Osteoblast (primary cell): ENCODE measurements at regions not wholly inside any gene's neighbourhood (a gene's known extent, or its start where the extent isn't known, plus 50 kb on each side); places are given as distances from the start of the nearest gene placed in this dataset.

Experiments used
- DNase-seq: peaks from one replicate; pipeline ENCODE4 v3.0.0; 2011; ENCODE audit warnings: low spot score, mixed read lengths; ENCODE audit not compliant: insufficient read length; ENCODE audit errors: missing footprints
- H2AFZ ChIP-seq: 2 replicates; pipeline ENCODE4 v1.6.0; 2011; ENCODE audit warnings: mild to moderate bottlenecking, low read length
- H3K27ac ChIP-seq: 2 replicates; pipeline ENCODE4 v1.5.1; 2011; ENCODE audit warnings: mild to moderate bottlenecking, low read depth, low read length, moderate library complexity
- H3K27me3 ChIP-seq: 2 replicates; pipeline ENCODE4 v1.6.0; 2012; ENCODE audit warnings: mild to moderate bottlenecking, control low read depth, inconsistent platforms, low read length, moderate library complexity; ENCODE audit not compliant: insufficient read depth
- H3K36me3 ChIP-seq: 2 replicates; pipeline ENCODE4 v1.5.1; 2011; ENCODE audit warnings: mild to moderate bottlenecking, low read length, control low read depth, moderate library complexity; ENCODE audit not compliant: insufficient read depth
- H3K4me1 ChIP-seq: 2 replicates; pipeline ENCODE4 v1.5.1; 2011; ENCODE audit warnings: mild to moderate bottlenecking, low read length, control low read depth, moderate library complexity; ENCODE audit not compliant: insufficient read depth
- H3K4me2 ChIP-seq: 2 replicates; pipeline ENCODE4 v1.6.0; 2011; ENCODE audit warnings: mild to moderate bottlenecking, low read length; ENCODE audit not compliant: insufficient read depth
- H3K4me3 ChIP-seq: fragments of 200-600 bp; sonication (generic); 3 replicates; pipeline ENCODE4 v1.5.1; 2012; ENCODE audit warnings: mild to moderate bottlenecking, low read length, inconsistent platforms; ENCODE audit not compliant: insufficient read depth
- H3K79me2 ChIP-seq: 2 replicates; pipeline ENCODE4 v1.6.0; 2012; ENCODE audit warnings: mild to moderate bottlenecking, low read length, control low read depth, inconsistent platforms; ENCODE audit not compliant: insufficient read depth
- H3K9me3 ChIP-seq: 2 replicates; pipeline ENCODE4 v1.5.1; 2011; ENCODE audit warnings: low read depth, low read length, control low read depth
- H4K20me1 ChIP-seq: 2 replicates; pipeline ENCODE4 v1.6.0; 2012; ENCODE audit warnings: mild to moderate bottlenecking, low read length, control low read depth; ENCODE audit not compliant: insufficient read depth
- TF ChIP-seq, protein P1 (sequence below): IDR thresholded peaks from 2 replicates; pipeline ENCODE4 v1.5.1; 2011; ENCODE audit warnings: mild to moderate bottlenecking, low read depth, low read length, moderate library complexity; ENCODE audit errors: extremely low read depth

DNA sequence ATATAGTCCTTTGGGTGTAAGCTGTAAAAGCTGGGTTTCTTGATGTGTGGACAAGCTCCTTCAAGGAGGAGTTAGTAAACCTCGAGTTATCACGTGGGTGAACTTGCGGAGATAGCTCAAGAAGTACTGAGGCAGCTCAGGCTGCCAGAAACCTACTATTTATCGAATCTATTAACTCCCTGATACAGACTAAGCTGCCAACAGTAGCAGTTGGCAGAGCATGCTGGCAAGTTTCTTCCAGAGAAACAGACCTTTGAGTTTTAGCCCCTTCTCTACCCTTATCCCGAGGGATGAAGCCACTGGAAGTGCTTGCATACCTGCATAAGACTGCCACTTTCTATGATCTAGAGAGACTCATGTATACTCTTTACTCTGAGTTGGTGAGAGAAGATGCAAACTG lies 624.5 kb upstream of the USP24 start:
- Histone ChIP-seq H3K4me2 (no peak overlapping the region), H3K27me3 (no peaks in the 10 kb centered on the region), H2AFZ (no peak overlapping the region), H3K9me3 (no peaks in the 10 kb centered on the region), H3K36me3 (no peaks in the 10 kb centered on the region), H4K20me1 (no peaks in the 10 kb centered on the region), H3K27ac (no peak overlapping the region), H3K79me2 (no peaks in the 10 kb centered on the region), H3K4me1 (no peaks in the 10 kb centered on the region), H3K4me3 (no peak overlapping the region)
- no peak for DNase-seq
- TF ChIP-seq, protein P1, sequence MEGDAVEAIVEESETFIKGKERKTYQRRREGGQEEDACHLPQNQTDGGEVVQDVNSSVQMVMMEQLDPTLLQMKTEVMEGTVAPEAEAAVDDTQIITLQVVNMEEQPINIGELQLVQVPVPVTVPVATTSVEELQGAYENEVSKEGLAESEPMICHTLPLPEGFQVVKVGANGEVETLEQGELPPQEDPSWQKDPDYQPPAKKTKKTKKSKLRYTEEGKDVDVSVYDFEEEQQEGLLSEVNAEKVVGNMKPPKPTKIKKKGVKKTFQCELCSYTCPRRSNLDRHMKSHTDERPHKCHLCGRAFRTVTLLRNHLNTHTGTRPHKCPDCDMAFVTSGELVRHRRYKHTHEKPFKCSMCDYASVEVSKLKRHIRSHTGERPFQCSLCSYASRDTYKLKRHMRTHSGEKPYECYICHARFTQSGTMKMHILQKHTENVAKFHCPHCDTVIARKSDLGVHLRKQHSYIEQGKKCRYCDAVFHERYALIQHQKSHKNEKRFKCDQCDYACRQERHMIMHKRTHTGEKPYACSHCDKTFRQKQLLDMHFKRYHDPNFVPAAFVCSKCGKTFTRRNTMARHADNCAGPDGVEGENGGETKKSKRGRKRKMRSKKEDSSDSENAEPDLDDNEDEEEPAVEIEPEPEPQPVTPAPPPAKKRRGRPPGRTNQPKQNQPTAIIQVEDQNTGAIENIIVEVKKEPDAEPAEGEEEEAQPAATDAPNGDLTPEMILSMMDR = no peak

DNA sequence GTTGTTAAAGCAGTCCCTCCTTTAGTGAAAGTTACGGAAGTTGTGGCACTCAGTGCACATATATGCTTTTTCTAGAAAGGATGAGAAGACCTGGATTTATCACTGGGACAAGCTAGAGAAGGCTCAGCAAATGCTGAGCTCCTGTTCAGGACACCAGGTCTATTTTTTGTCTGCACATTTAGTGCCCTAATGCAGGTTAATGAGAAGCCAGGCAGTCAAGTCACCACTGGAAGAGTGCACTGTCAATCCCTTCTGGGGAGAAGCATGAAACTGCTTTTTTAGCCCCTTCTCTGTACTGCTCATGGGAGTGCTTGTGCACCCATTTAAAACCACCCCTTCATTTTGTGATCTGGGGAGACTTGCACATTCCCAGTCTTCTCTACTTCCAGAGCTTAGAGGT lies 624.1 kb upstream of the USP24 start:
- Histone ChIP-seq H4K20me1 (no peaks in the 10 kb centered on the region), H3K9me3 (no peaks in the 10 kb centered on the region), H3K79me2 (no peaks in the 10 kb centered on the region), H3K4me2 (no peak overlapping the region), H3K4me3 (no peak overlapping the region), H3K4me1 (peaks cover under 1% of the 10 kb centered on the region), H3K27ac (no peak overlapping the region), H2AFZ (no peak overlapping the region), H3K27me3 (no peaks in the 10 kb centered on the region), H3K36me3 (no peaks in the 10 kb centered on the region)
- DNase-seq = no peak
- TF ChIP-seq, protein P1 = no peak

DNA sequence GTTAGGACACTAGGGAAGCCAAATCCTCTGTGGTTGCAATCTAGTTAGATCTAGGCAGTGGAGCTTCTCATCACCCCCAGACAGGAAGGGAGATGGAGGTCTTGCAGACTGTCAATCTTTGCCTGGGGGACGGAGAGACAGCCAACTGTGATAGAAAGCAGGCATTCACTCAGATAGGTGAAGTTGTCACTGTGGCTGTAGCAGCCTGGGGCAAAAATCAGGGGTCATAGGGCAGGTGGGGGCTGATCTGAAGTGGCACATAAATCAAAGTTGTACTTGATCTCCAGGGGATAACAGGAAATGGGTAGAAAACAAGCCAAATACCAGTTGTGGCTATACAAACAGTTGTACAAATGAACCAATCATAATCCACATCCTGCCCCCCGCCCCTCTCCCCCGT lies 620.9 kb upstream of the USP24 start:
- no peaks in the 10 kb centered on the region for H3K36me3 ChIP-seq
- H3K4me3 ChIP-seq = no peak overlapping the region
- H3K4me1 ChIP-seq = peaks cover 14% of the 10 kb centered on the region
- H3K4me2 ChIP-seq = no peak overlapping the region
- TF ChIP-seq, protein P1 = no peak
- H3K79me2 ChIP-seq = no peaks in the 10 kb centered on the region
- no peaks in the 10 kb centered on the region for H4K20me1 ChIP-seq
- H3K27me3 ChIP-seq = no peaks in the 10 kb centered on the region
- H3K27ac ChIP-seq = no peak overlapping the region
- H3K9me3 ChIP-seq = no peaks in the 10 kb centered on the region
- H2AFZ ChIP-seq = no peak overlapping the region
- no peak for DNase-seq

DNA sequence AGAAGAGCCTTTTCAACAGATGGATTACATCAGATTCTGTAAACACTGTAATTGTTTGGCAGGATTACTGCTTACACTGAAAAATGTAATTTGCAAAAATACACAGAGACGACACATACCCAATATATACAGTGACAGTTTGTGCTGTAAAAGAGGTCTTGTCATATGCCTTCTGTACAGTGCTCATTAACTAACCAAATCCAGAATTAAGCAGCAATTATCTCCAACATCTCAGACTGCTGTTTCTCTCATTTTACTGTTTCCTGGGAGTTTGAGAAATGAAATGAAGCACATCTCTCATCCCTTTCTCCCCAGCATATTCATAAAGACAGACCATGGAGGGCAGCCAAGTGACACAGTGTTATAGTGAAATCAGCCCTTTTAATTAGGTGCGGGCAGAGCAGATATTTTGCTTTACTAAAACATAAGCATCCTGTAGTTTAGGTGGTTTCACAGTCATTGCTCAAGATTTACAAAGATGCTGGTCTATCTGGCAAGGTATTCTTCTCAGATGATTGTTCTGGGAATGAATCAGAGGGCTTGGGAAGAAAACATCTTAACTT lies 618.4 kb upstream of the USP24 start:
- Histone ChIP-seq H3K79me2 (no peaks in the 10 kb centered on the region), H3K36me3 (no peaks in the 10 kb centered on the region), H4K20me1 (no peaks in the 10 kb centered on the region), H3K4me3 (no peak overlapping the region), H3K9me3 (no peaks in the 10 kb centered on the region), H3K4me1 (peaks cover 14% of the 10 kb centered on the region), H3K27ac (peak overlapping the region; percentile 63), H2AFZ (no peak overlapping the region), H3K4me2 (no peak overlapping the region), H3K27me3 (no peaks in the 10 kb centered on the region)
- TF ChIP-seq, protein P1 = no peak
- DNase-seq = no peak
